Caco-2 (cell line): ENCODE measurements at regions not wholly inside any gene's neighbourhood (a gene's known extent, or its start where the extent isn't known, plus 50 kb on each side); places are given as distances from the start of the nearest gene placed in this dataset.

Experiments used
- BruUV-seq: library from RNA; stranded (reverse); fragments of 400-500 nt; replicated peaks from 2 replicates; lab custom pipeline; 2021; lab: Mats Ljungman, UMichigan
- CTCF ChIA-PET: fragments of 300-600 bp; sonication (Branson Sonifier 250); formaldehyde crosslinking; loops from one replicate; lab custom pipeline; 2022; ENCODE audit warnings: antibody characterized with exemption; lab: Charles Lee
- POLR2A ChIA-PET: fragments of 300-600 bp; sonication (Branson Sonifier 250); formaldehyde crosslinking; loops from one replicate; lab custom pipeline; 2022; ENCODE audit warnings: antibody characterized with exemption; lab: Charles Lee
- DNase-seq, 2 experiments: peaks; one replicate each; pipeline versions ENCODE4 v3.0.0 to v3.0.0-alpha.2; 2020 to 2022
- H3K27me3 ChIP-seq: replicated peaks from 2 replicates; pipeline ENCODE4 v1.6.0; 2011; ENCODE audit warnings: low read length; ENCODE audit not compliant: control insufficient read depth, insufficient read depth
- H3K36me3 ChIP-seq: 2 replicates; pipeline ENCODE4 v1.5.1; 2011; ENCODE audit warnings: low read length; ENCODE audit not compliant: control insufficient read depth, insufficient read depth
- H3K4me1 ChIP-seq: fragments of 250-450 bp; sonication (Bioruptor Pico); 2 replicates; pipeline ENCODE4 v1.5.1; 2020; ENCODE audit warnings: mild to moderate bottlenecking
- H3K4me3 ChIP-seq: 2 replicates; pipeline ENCODE4 v1.5.1; 2011; ENCODE audit warnings: low read depth, mild to moderate bottlenecking, control low read depth, low read length
- H3K9me3 ChIP-seq: fragments of 250-450 bp; sonication (Bioruptor Pico); 2 replicates; pipeline ENCODE4 v1.5.1; 2020; ENCODE audit warnings: mild to moderate bottlenecking, moderate library complexity
- H3K27ac Mint-ChIP-seq: one replicate; pipeline ENCODE4 v1.8.0; 2022; ENCODE audit warnings: mixed read lengths; ENCODE audit not compliant: unreplicated experiment
- H3K27me3 Mint-ChIP-seq: one replicate; pipeline ENCODE4 v1.8.0; 2022; ENCODE audit warnings: mixed read lengths; ENCODE audit not compliant: insufficient read depth, unreplicated experiment
- H3K36me3 Mint-ChIP-seq: one replicate; pipeline ENCODE4 v1.8.0; 2022; ENCODE audit warnings: mild to moderate bottlenecking, mixed read lengths; ENCODE audit not compliant: insufficient read depth, unreplicated experiment
- H3K4me1 Mint-ChIP-seq: one replicate; pipeline ENCODE4 v1.8.0; 2022; ENCODE audit warnings: low read depth, mixed read lengths; ENCODE audit not compliant: unreplicated experiment
- H3K4me3 Mint-ChIP-seq: one replicate; pipeline ENCODE4 v1.8.0; 2022; ENCODE audit warnings: mild to moderate bottlenecking, moderate library complexity, mixed read lengths; ENCODE audit not compliant: unreplicated experiment
- H3K9me3 Mint-ChIP-seq: one replicate; pipeline ENCODE4 v1.8.0; 2022; ENCODE audit warnings: mixed read lengths; ENCODE audit not compliant: unreplicated experiment
- CTCF ChIP-seq, 2 experiments: fragments of 200-600 bp in 1 of 2; IDR thresholded peaks; 1 replicate in 1 of 2; 2 replicates in 1 of 2; pipeline versions ENCODE4 v1.5.1 to v1.8.0; 2011 to 2022; ENCODE audit warnings: antibody characterized with exemption in 1 of 2, control low read depth in 1 of 2, inconsistent platforms in 1 of 2, low read depth in 1 of 2, low read length in 1 of 2, mild to moderate bottlenecking in 1 of 2, moderate library complexity in 1 of 2; ENCODE audit not compliant: insufficient read depth in 1 of 2, severe bottlenecking in 1 of 2, unreplicated experiment in 1 of 2
- intact Hi-C: fragments of 100-400 bp; cut with micrococcal nuclease; formaldehyde crosslinking; loops from one replicate; pipeline ENCODE4 v1.10.0; 2022; ENCODE audit not compliant: unreplicated experiment

GRCh38 chr10:36067748-36068147 lies 425.7 kb upstream of the FZD8 start:
- no peak for DNase-seq
- POLR2A ChIA-PET = no interaction called here
- Mint-ChIP-seq H3K9me3 (peaks cover 8% of the 10 kb centered on the region), H3K4me3 (no peak overlapping the region), H3K36me3 (no peaks in the 10 kb centered on the region), H3K27ac (no peak overlapping the region), H3K4me1 (no peaks in the 10 kb centered on the region), H3K27me3 (peaks cover 9% of the 10 kb centered on the region)
- CTCF ChIA-PET = no interaction called here
- no peak for TF ChIP-seq CTCF (IDR thresholded peaks at IDR 0.05; ENCODE audit: insufficient read depth in 1 of 2, low read depth in 1 of 2, low read length in 1 of 2, severe bottlenecking in 1 of 2, unreplicated experiment in 1 of 2)
- H3K27me3 ChIP-seq = no peaks in the 10 kb centered on the region
- peaks cover 25% of the 10 kb centered on the region for H3K9me3 ChIP-seq
- intact Hi-C loops = no loop called here
- no peak overlapping the region for H3K4me3 ChIP-seq
- no peaks in the 10 kb centered on the region for H3K4me1 ChIP-seq
- no TSS peak for BruUV-seq
- no peaks in the 10 kb centered on the region for H3K36me3 ChIP-seq

- H3K36me3 Mint-ChIP-seq = no peaks in the 10 kb centered on the region
- no peaks in the 10 kb centered on the region for H3K36me3 ChIP-seq
- CTCF ChIA-PET = interaction anchor here (0.5 kb wide), 1 partner anchor 8 kb away, joined by 7 read pairs; no protein-coding TSS in a partner anchor
- H3K27ac Mint-ChIP-seq = no peak overlapping the region
- TF ChIP-seq CTCF (IDR thresholded peaks at IDR 0.05; ENCODE audit: insufficient read depth in 1 of 2, low read depth in 1 of 2, low read length in 1 of 2, severe bottlenecking in 1 of 2, unreplicated experiment in 1 of 2) = no peak
- POLR2A ChIA-PET = no interaction called here
- no peak overlapping the region for H3K4me3 Mint-ChIP-seq
- intact Hi-C loops = no loop called here
- no peaks in the 10 kb centered on the region for H3K27me3 ChIP-seq
- H3K4me3 ChIP-seq = no peak overlapping the region
- H3K4me1 ChIP-seq = no peaks in the 10 kb centered on the region
- H3K9me3 Mint-ChIP-seq = peaks cover 8% of the 10 kb centered on the region
- H3K9me3 ChIP-seq = peaks cover 25% of the 10 kb centered on the region
- no peaks in the 10 kb centered on the region for H3K4me1 Mint-ChIP-seq
- DNase-seq = no peak
- H3K27me3 Mint-ChIP-seq = peaks cover 9% of the 10 kb centered on the region
- BruUV-seq = no TSS peak
These were observed 424.8 kb upstream of the FZD8 start for GRCh38 chr10:36066850-36067249.

GRCh38 chr10:36066102-36066501 lies 424.0 kb upstream of the FZD8 start:
- intact Hi-C loops = no loop called here
- BruUV-seq = no TSS peak
- Mint-ChIP-seq H3K36me3 (no peaks in the 10 kb centered on the region), H3K4me3 (no peak overlapping the region), H3K4me1 (no peaks in the 10 kb centered on the region), H3K9me3 (peaks cover 8% of the 10 kb centered on the region), H3K27me3 (peaks cover 9% of the 10 kb centered on the region), H3K27ac (no peak overlapping the region)
- TF ChIP-seq CTCF (IDR thresholded peaks at IDR 0.05; ENCODE audit: insufficient read depth in 1 of 2, low read depth in 1 of 2, low read length in 1 of 2, severe bottlenecking in 1 of 2, unreplicated experiment in 1 of 2) = no peak
- no peak overlapping the region for H3K4me3 ChIP-seq
- ChIA-PET CTCF (no interaction called here), POLR2A (no interaction called here)
- H3K36me3 ChIP-seq = no peaks in the 10 kb centered on the region
- peaks cover 25% of the 10 kb centered on the region for H3K9me3 ChIP-seq
- H3K27me3 ChIP-seq = no peaks in the 10 kb centered on the region
- no peak for DNase-seq
- no peaks in the 10 kb centered on the region for H3K4me1 ChIP-seq
